ENCODE measurements at regions not wholly inside any gene's neighbourhood (a gene's known extent, or its start where the extent isn't known, plus 50 kb on each side); places are given as distances from the start of the nearest gene placed in this dataset.

- TF ChIP-seq EZH2 (IDR thresholded peaks at IDR 0.05; ENCODE audit: insufficient read depth, poor library complexity, severe bottlenecking) (no peak), EZH2phosphoT487 (IDR thresholded peaks at IDR 0.05; ENCODE audit: insufficient read depth, low read depth) (no peak)
These were observed 58.9 kb upstream of the CIBAR2 start for GRCh38 chr16:85171004-85171758.
